ENCODE measurements at regions not wholly inside any gene's neighbourhood (a gene's known extent, or its start where the extent isn't known, plus 50 kb on each side); places are given as distances from the start of the nearest gene placed in this dataset.

GRCh38 chr1:38375035-38375434 is 328.4 kb upstream of the POU3F1 start:
- no peak for DNase-seq

- no peak for DNase-seq
Measured at GRCh38 chr1:38371505-38371844, 324.9 kb upstream of the POU3F1 start.

- no peak for DNase-seq
Measured at GRCh38 chr1:38370716-38371504, 324.3 kb upstream of the POU3F1 start.

- DNase-seq = no peak
Measured at GRCh38 chr1:38365242-38365641, 318.6 kb upstream of the POU3F1 start.

GRCh38 chr1:38361566-38361965 is 315.0 kb upstream of the POU3F1 start:
- DNase-seq = no peak

- no peak for DNase-seq
Measured at GRCh38 chr1:38360807-38361206, 314.2 kb upstream of the POU3F1 start.

- no peak for DNase-seq
Measured at GRCh38 chr1:38353956-38354355, 307.4 kb upstream of the POU3F1 start.

- DNase-seq = no peak
Measured at GRCh38 chr1:38352869-38353268, 306.3 kb upstream of the POU3F1 start.

GRCh38 chr1:38347446-38348175 is 301.0 kb upstream of the POU3F1 start:
- DNase-seq = no peak

- DNase-seq = no peak
Measured at GRCh38 chr1:38344716-38345115, 298.1 kb upstream of the POU3F1 start.

- DNase-seq = no peak
Measured at GRCh38 chr1:38341694-38342093, 295.1 kb upstream of the POU3F1 start.

- no peak for DNase-seq
Measured at GRCh38 chr1:38340409-38340808, 293.8 kb upstream of the POU3F1 start.

- no peak for DNase-seq
Measured at GRCh38 chr1:38337711-38338110, 291.1 kb upstream of the POU3F1 start.

GRCh38 chr1:38336961-38337360 is 290.4 kb upstream of the POU3F1 start:
- no peak for DNase-seq

GRCh38 chr1:38336301-38336923 is 289.8 kb upstream of the POU3F1 start:
- DNase-seq = no peak

- DNase-seq = no peak
Measured at GRCh38 chr1:38334930-38335592, 288.5 kb upstream of the POU3F1 start.

- DNase-seq = no peak
Measured at GRCh38 chr1:38332649-38333310, 286.2 kb upstream of the POU3F1 start.

- DNase-seq = no peak
Measured at GRCh38 chr1:38331496-38332210, 285.1 kb upstream of the POU3F1 start.

- no peak for DNase-seq
Measured at GRCh38 chr1:38330799-38331198, 284.2 kb upstream of the POU3F1 start.

- no peak for DNase-seq
Measured at GRCh38 chr1:38329644-38330043, 283.1 kb upstream of the POU3F1 start.

GRCh38 chr1:38328278-38329035 is 281.9 kb upstream of the POU3F1 start:
- no peak for DNase-seq

Measured in activated effector memory CD4-positive, alpha-beta T cell treated with anti-CD3 and anti-CD28 coated beads, Interleukin-2, amount 50 U/mL, for 16 hours (primary cell).